Cardiac muscle cell (in vitro differentiated cells and primary cell): ENCODE measurements at regions not wholly inside any gene's neighbourhood (a gene's known extent, or its start where the extent isn't known, plus 50 kb on each side); places are given as distances from the start of the nearest gene placed in this dataset.

ENCODE experiments used
- DNase-seq, 2 donors: peaks; one replicate each; pipeline versions ENCODE4 v3.0.0 to v3.0.0-alpha.2; 2010 to 2017; ENCODE audit warnings: low read depth in 1 of 2, low spot score in 1 of 2
- H3K27ac ChIP-seq: fragments of 200-600 bp; sonication (generic); 2 replicates; pipeline ENCODE4 v1.5.1; 2016
- H3K27me3 ChIP-seq: fragments of 200-600 bp; sonication (generic); 2 replicates; pipeline ENCODE4 v1.6.0; 2016; ENCODE audit warnings: control low read depth
- H3K36me3 ChIP-seq: fragments of 200-600 bp; sonication (generic); 2 replicates; pipeline ENCODE4 v1.5.1; 2016; ENCODE audit warnings: control low read depth
- H3K4me1 ChIP-seq: fragments of 200-600 bp; sonication (generic); 2 replicates; pipeline ENCODE4 v1.8.1; 2017; ENCODE audit warnings: low read depth, mild to moderate bottlenecking, mixed run types
- H3K4me3 ChIP-seq: fragments of 200-600 bp; sonication (generic); 2 replicates; pipeline ENCODE4 v1.5.1; 2016; ENCODE audit warnings: mild to moderate bottlenecking
- H3K9me3 ChIP-seq: fragments of 200-600 bp; sonication (generic); 2 replicates; pipeline ENCODE4 v1.5.1; 2017; ENCODE audit warnings: low read depth, mild to moderate bottlenecking, control low read depth
- CTCF ChIP-seq: IDR thresholded peaks from 2 replicates; pipeline ENCODE4 v1.5.1; 2012; ENCODE audit warnings: low read depth, mild to moderate bottlenecking, low read length

GRCh38 chr6:163743796-163744195 is 329.3 kb downstream of the QKI start:
- Histone ChIP-seq H3K9me3 (no peaks in the 10 kb centered on the region), H3K36me3 (no peaks in the 10 kb centered on the region), H3K4me1 (peaks cover 17% of the 10 kb centered on the region), H3K27me3 (no peaks in the 10 kb centered on the region), H3K27ac (no peak overlapping the region), H3K4me3 (no peak overlapping the region)
- TF ChIP-seq CTCF = no peak
- no peak for DNase-seq

- no peak for TF ChIP-seq CTCF
- Histone ChIP-seq H3K4me3 (no peak overlapping the region), H3K36me3 (no peaks in the 10 kb centered on the region), H3K9me3 (no peaks in the 10 kb centered on the region), H3K4me1 (peaks cover 17% of the 10 kb centered on the region), H3K27me3 (no peaks in the 10 kb centered on the region), H3K27ac (no peak overlapping the region)
- no peak for DNase-seq
Observed at GRCh38 chr6:163741743-163742363, 327.3 kb downstream of the QKI start.

GRCh38 chr6:163741342-163741741 is 326.8 kb downstream of the QKI start:
- Histone ChIP-seq H3K27me3 (no peaks in the 10 kb centered on the region), H3K27ac (no peak overlapping the region)

GRCh38 chr6:163739966-163740365 is 325.4 kb downstream of the QKI start:
- Histone ChIP-seq H3K36me3 (no peaks in the 10 kb centered on the region), H3K4me3 (no peak overlapping the region), H3K4me1 (peaks cover 5% of the 10 kb centered on the region), H3K9me3 (no peaks in the 10 kb centered on the region), H3K27ac (no peak overlapping the region), H3K27me3 (no peaks in the 10 kb centered on the region)
- TF ChIP-seq CTCF = no peak
- DNase-seq = no peak

More at GRCh38 chr6:163741342-163741741, 326.8 kb downstream of the QKI start:
- Histone ChIP-seq H3K4me1 (peaks cover 17% of the 10 kb centered on the region), H3K4me3 (no peak overlapping the region), H3K9me3 (no peaks in the 10 kb centered on the region), H3K36me3 (no peaks in the 10 kb centered on the region)
- TF ChIP-seq CTCF = no peak
- DNase-seq = no peak

- Histone ChIP-seq H3K36me3 (no peaks in the 10 kb centered on the region), H3K27ac (no peak overlapping the region), H3K4me1 (peaks cover 5% of the 10 kb centered on the region), H3K9me3 (no peaks in the 10 kb centered on the region), H3K27me3 (no peaks in the 10 kb centered on the region), H3K4me3 (no peak overlapping the region)
- DNase-seq = no peak
- TF ChIP-seq CTCF = no peak
Observed at GRCh38 chr6:163739408-163739725, 324.8 kb downstream of the QKI start.
